Right cardiac atrium (tissue), 5 donors: ENCODE measurements at regions not wholly inside any gene's neighbourhood (a gene's known extent, or its start where the extent isn't known, plus 50 kb on each side); places are given as distances from the start of the nearest gene placed in this dataset.

Experiments used
- ATAC-seq, 2 donors: fragments of 200-7000 bp; cut with Tn5 transposase; one replicate each; pipeline versions ENCODE4 v1.8.0 to v1.9.1; 2020; ENCODE audit warnings: moderate library complexity in 2 of 2, mild to moderate bottlenecking in 1 of 2
- DNase-seq, 3 donors: peaks; one replicate each; pipeline ENCODE4 v3.0.0-alpha.2; 2020
- H3K27ac ChIP-seq: one replicate; pipeline ENCODE4 v1.5.1; 2013; ENCODE audit warnings: mild to moderate bottlenecking, low read length, control low read depth, moderate library complexity
- H3K27me3 ChIP-seq: one replicate; pipeline ENCODE4 v1.6.1; 2013; ENCODE audit not compliant: control insufficient read depth, insufficient read depth
- H3K4me1 ChIP-seq: one replicate; pipeline ENCODE4 v1.6.1; 2013; ENCODE audit warnings: low read length; ENCODE audit not compliant: control insufficient read depth, insufficient read depth
- H3K4me3 ChIP-seq: one replicate; pipeline ENCODE4 v1.5.1; 2013; ENCODE audit warnings: low read length, control low read depth
- H3K9me3 ChIP-seq: one replicate; pipeline ENCODE4 v1.6.1; 2013; ENCODE audit warnings: low read length; ENCODE audit not compliant: control insufficient read depth
- WGBS: extraction: QIAGEN DNeasy Blood & Tissue Kit; methylation state at CpG from one replicate; pipeline ENCODE4 v1.1.7; 2013; 5-methylcytosine and 5-hydroxymethylcytosine counted together
- intact Hi-C, 4 donors: fragments of 100-400 bp; cut with DNase I; formaldehyde crosslinking; loops; one replicate each; pipeline versions ENCODE4 v1.11.0 to v1.14.0; 2022 to 2023
- donor health status: healthy with polysubstance abuse.
- donor health status: DM: no; HTN: yes; CAD: no.
- donor health status: DM: no; HTN: no; CAD: no.
- donor health status: DM: no; HTN: yes; CAD: no; lungs with severe emphysema.
- donor health status: DM: yes; HTN: yes; CAD: no.

GRCh38 chr6:53744321-53744720 is 50.5 kb upstream of the LRRC1 start:
- no peaks in the 10 kb centered on the region for H3K4me1 ChIP-seq
- 90% methylated on average over 4 of the region's 4 CpGs for WGBS
- H3K27me3 ChIP-seq = no peaks in the 10 kb centered on the region
- intact Hi-C loops = no loop called here
- no peak overlapping the region for H3K27ac ChIP-seq
- no peak for DNase-seq
- H3K4me3 ChIP-seq = no peak overlapping the region
- ATAC-seq = no peak
- no peaks in the 10 kb centered on the region for H3K9me3 ChIP-seq

GRCh38 chr6:53741034-53741823 is 53.6 kb upstream of the LRRC1 start:
- 54% methylated on average over 10 of the region's 10 CpGs for WGBS
- ATAC-seq = peak; percentile 24 to 79
- H3K27ac ChIP-seq = no peak overlapping the region
- DNase-seq = peak in 1 of 3 donors; percentile 35
- H3K4me1 ChIP-seq = no peaks in the 10 kb centered on the region
- H3K9me3 ChIP-seq = no peaks in the 10 kb centered on the region
- H3K4me3 ChIP-seq = no peak overlapping the region
- no peaks in the 10 kb centered on the region for H3K27me3 ChIP-seq
- intact Hi-C loops = no loop called here

GRCh38 chr6:53737746-53738145 is 57.1 kb upstream of the LRRC1 start:
- H3K9me3 ChIP-seq = no peaks in the 10 kb centered on the region
- no peak overlapping the region for H3K4me3 ChIP-seq
- H3K4me1 ChIP-seq = no peaks in the 10 kb centered on the region
- no peaks in the 10 kb centered on the region for H3K27me3 ChIP-seq
- 92% methylated on average over 3 of the region's 3 CpGs for WGBS
- ATAC-seq (no peak), DNase-seq (no peak)
- H3K27ac ChIP-seq = no peak overlapping the region
- intact Hi-C loops = no loop called here

GRCh38 chr6:53735896-53736295 is 58.9 kb upstream of the LRRC1 start:
- no peak for ATAC-seq
- Histone ChIP-seq H3K9me3 (no peaks in the 10 kb centered on the region), H3K27me3 (no peaks in the 10 kb centered on the region), H3K4me1 (no peaks in the 10 kb centered on the region), H3K4me3 (no peak overlapping the region), H3K27ac (no peak overlapping the region)
- intact Hi-C loops = no loop called here
- 77% methylated on average over 4 of the region's 4 CpGs for WGBS
- no peak for DNase-seq

- no peak overlapping the region for H3K4me3 ChIP-seq
- 57% methylated on average over 13 of the region's 13 CpGs for WGBS
- intact Hi-C loops = loop anchor here in 1 of 4 donors (5.0 kb wide), 1 partner anchor 223 kb away; no protein-coding TSS in a partner anchor
- ATAC-seq = peak in 1 of 2 donors; percentile 45
- no peak overlapping the region for H3K27ac ChIP-seq
- H3K9me3 ChIP-seq = no peaks in the 10 kb centered on the region
- no peaks in the 10 kb centered on the region for H3K4me1 ChIP-seq
- H3K27me3 ChIP-seq = no peaks in the 10 kb centered on the region
- peak in 2 of 3 donors; percentile 56 to 61 for DNase-seq
These were observed 60.1 kb upstream of the LRRC1 start for GRCh38 chr6:53734473-53735299.

- 48% methylated on average over 5 of the region's 5 CpGs for WGBS
- no peaks in the 10 kb centered on the region for H3K4me1 ChIP-seq
- DNase-seq = no peak
- ATAC-seq = peak in 1 of 2 donors; percentile 70
- no peaks in the 10 kb centered on the region for H3K27me3 ChIP-seq
- H3K9me3 ChIP-seq = no peaks in the 10 kb centered on the region
- intact Hi-C loops = loop anchor here in 1 of 4 donors (5.0 kb wide), 1 partner anchor 225 kb away; no protein-coding TSS in a partner anchor
- no peak overlapping the region for H3K27ac ChIP-seq
- no peak overlapping the region for H3K4me3 ChIP-seq
These were observed 62.8 kb upstream of the LRRC1 start for GRCh38 chr6:53731866-53732636.

GRCh38 chr6:53730767-53731166 is 64.0 kb upstream of the LRRC1 start:
- ATAC-seq = no peak
- no peak for DNase-seq
- H3K4me3 ChIP-seq = no peak overlapping the region
- H3K27ac ChIP-seq = no peak overlapping the region
- intact Hi-C loops = loop anchor here in 1 of 4 donors (5.0 kb wide), 1 partner anchor 227 kb away; no protein-coding TSS in a partner anchor
- no peaks in the 10 kb centered on the region for H3K27me3 ChIP-seq
- H3K4me1 ChIP-seq = no peaks in the 10 kb centered on the region
- no peaks in the 10 kb centered on the region for H3K9me3 ChIP-seq

- peak; percentile 60 to 65 for ATAC-seq
- no peaks in the 10 kb centered on the region for H3K4me1 ChIP-seq
- WGBS = 31% methylated on average over 9 of the region's 9 CpGs
- H3K9me3 ChIP-seq = no peaks in the 10 kb centered on the region
- intact Hi-C loops = loop anchor here in 3 of 4 donors (5.0 to 10.0 kb wide), 4 partner anchors 204 to 236 kb away; no protein-coding TSS in a partner anchor
- no peak overlapping the region for H3K4me3 ChIP-seq
- H3K27me3 ChIP-seq = no peaks in the 10 kb centered on the region
- DNase-seq = peak in 2 of 3 donors; percentile 33 to 57
- no peak overlapping the region for H3K27ac ChIP-seq
These were observed 63.1 kb upstream of the KLHL31 start for GRCh38 chr6:53728570-53729194.

- H3K27ac ChIP-seq = no peak overlapping the region
- no peaks in the 10 kb centered on the region for H3K9me3 ChIP-seq
- intact Hi-C loops = loop anchor here (2.0 to 10.0 kb wide), 5 partner anchors 203 to 235 kb away; no protein-coding TSS in a partner anchor
- H3K4me1 ChIP-seq = no peaks in the 10 kb centered on the region
- no peak for DNase-seq
- H3K4me3 ChIP-seq = no peak overlapping the region
- WGBS = 87% methylated on average over 5 of the region's 5 CpGs
- no peak for ATAC-seq
- no peaks in the 10 kb centered on the region for H3K27me3 ChIP-seq
These were observed 62.2 kb upstream of the KLHL31 start for GRCh38 chr6:53727748-53728147.
